Central memory CD8-positive, alpha-beta T cell (primary cell): ENCODE measurements at regions not wholly inside any gene's neighbourhood (a gene's known extent, or its start where the extent isn't known, plus 50 kb on each side); places are given as distances from the start of the nearest gene placed in this dataset.
"Not testable (repeated sequence)": the region's sequence is repeated elsewhere in the genome, so short reads cannot be mapped to it uniquely, and the experiment has no call there.

Source experiments
- ATAC-seq: fragments of 150-1000 bp; cut with Tn5 transposase; replicated peaks from 2 replicates; pipeline ENCODE4 v1.10.0; 2022; ENCODE audit warnings: mild to moderate bottlenecking, moderate FRiP score, moderate number of reproducible peaks; ENCODE audit not compliant: poor library complexity, severe bottlenecking; ENCODE audit errors: extremely low read depth
- DNase-seq, 2 donors: peaks; one replicate each; pipeline ENCODE4 v3.0.0; 2021; ENCODE audit warnings: low spot score in 2 of 2
- H3K27ac Mint-ChIP-seq: one replicate; pipeline ENCODE4 v1.8.0; 2022; ENCODE audit warnings: low read depth, mild to moderate bottlenecking, moderate library complexity, mixed read lengths
- H3K27me3 Mint-ChIP-seq: one replicate; pipeline ENCODE4 v1.8.0; 2022; ENCODE audit warnings: mixed read lengths
- H3K36me3 Mint-ChIP-seq: one replicate; pipeline ENCODE4 v1.8.0; 2022; ENCODE audit warnings: mild to moderate bottlenecking, moderate library complexity, mixed read lengths; ENCODE audit not compliant: insufficient read depth
- H3K4me1 Mint-ChIP-seq: one replicate; pipeline ENCODE4 v1.8.0; 2022; ENCODE audit warnings: mixed read lengths
- H3K4me3 Mint-ChIP-seq: one replicate; pipeline ENCODE4 v1.8.0; 2022; ENCODE audit warnings: mild to moderate bottlenecking, moderate library complexity, mixed read lengths
- H3K9me3 Mint-ChIP-seq: one replicate; pipeline ENCODE4 v1.8.0; 2022; ENCODE audit warnings: mixed read lengths

- no peak overlapping the region for H3K4me3 Mint-ChIP-seq
- H3K27me3 Mint-ChIP-seq, result peaks cover 9% of the 10 kb centered on the region
- no peaks in the 10 kb centered on the region for H3K9me3 Mint-ChIP-seq
- ATAC-seq, result no peak
- DNase-seq, result no peak
- no peak overlapping the region for H3K27ac Mint-ChIP-seq
- H3K4me1 Mint-ChIP-seq, result no peaks in the 10 kb centered on the region
- no peaks in the 10 kb centered on the region for H3K36me3 Mint-ChIP-seq
Measured at GRCh38 chr10:33974976-33975478, 640.6 kb upstream of the NRP1 start.

DNA sequence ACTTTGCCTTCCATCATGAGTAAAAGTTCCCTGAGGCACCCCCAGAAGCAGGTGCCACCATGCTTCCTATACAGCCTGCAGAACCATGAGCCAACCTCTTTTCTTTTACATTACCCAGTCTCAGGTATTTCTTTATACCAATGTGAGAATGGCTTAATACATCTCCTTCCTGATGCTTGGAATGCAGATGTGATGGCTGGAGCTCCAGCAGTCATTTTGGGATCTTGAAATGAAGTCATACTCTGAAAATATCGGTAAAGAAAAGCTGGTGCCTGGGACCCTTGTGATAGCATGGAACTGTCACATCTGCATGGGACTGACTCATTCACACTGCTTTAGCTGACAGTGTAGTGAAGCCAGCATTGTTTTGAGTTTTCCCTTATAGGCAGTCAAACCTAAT is 634.5 kb upstream of the NRP1 start:
- ATAC-seq, result no peak
- Mint-ChIP-seq H3K27me3 (peaks cover 9% of the 10 kb centered on the region), H3K36me3 (no peaks in the 10 kb centered on the region)

DNA sequence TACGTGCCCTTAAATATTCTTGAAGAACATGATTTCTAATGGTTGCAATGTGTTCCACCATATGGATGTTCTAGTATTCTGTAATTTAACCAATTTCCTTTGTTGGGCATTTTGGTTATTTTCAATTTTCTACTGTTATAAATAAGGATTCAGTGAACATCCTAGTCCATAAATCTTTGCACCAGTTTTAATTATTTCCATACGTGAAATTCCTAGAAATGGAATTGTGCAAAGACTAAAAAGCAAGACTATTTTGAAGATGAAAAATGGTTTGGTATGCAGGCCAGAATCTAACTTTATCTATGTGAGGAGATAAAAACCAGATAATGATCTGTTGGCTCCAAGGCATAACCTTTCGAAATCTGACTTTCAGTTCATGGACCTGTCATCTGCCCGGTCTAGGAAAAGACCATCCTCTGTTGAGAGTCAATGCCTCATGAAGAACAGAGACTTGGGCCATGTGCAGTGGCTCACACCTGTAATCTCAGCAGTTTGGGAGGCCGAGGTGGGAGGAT is 633.2 kb upstream of the NRP1 start:
- H3K27me3 Mint-ChIP-seq, result peaks cover 9% of the 10 kb centered on the region
- no peak for ATAC-seq
- H3K36me3 Mint-ChIP-seq, result no peaks in the 10 kb centered on the region
- H3K4me1 Mint-ChIP-seq, result no peaks in the 10 kb centered on the region
- H3K4me3 Mint-ChIP-seq, result no peak overlapping the region
- H3K27ac Mint-ChIP-seq, result no peak overlapping the region
- no peak for DNase-seq
- peaks cover 11% of the 10 kb centered on the region for H3K9me3 Mint-ChIP-seq

More for the DNA sequence above, 634.5 kb upstream of the NRP1 start:
- Mint-ChIP-seq H3K4me3 (no peak overlapping the region), H3K4me1 (no peaks in the 10 kb centered on the region), H3K9me3 (peaks cover 11% of the 10 kb centered on the region), H3K27ac (no peak overlapping the region)
- no peak for DNase-seq

GRCh38 chr10:33966946-33967345 is 632.5 kb upstream of the NRP1 start:
- no peaks in the 10 kb centered on the region for H3K36me3 Mint-ChIP-seq
- peaks cover 11% of the 10 kb centered on the region for H3K9me3 Mint-ChIP-seq
- ATAC-seq (no peak), DNase-seq (no peak)
- H3K27ac Mint-ChIP-seq, result no peak overlapping the region
- H3K27me3 Mint-ChIP-seq, result peaks cover 8% of the 10 kb centered on the region
- no peak overlapping the region for H3K4me3 Mint-ChIP-seq
- no peaks in the 10 kb centered on the region for H3K4me1 Mint-ChIP-seq

GRCh38 chr10:33965795-33966581 is 631.5 kb upstream of the NRP1 start:
- Mint-ChIP-seq H3K27me3 (no peaks in the 10 kb centered on the region), H3K4me1 (no peaks in the 10 kb centered on the region), H3K27ac (no peak overlapping the region), H3K36me3 (no peaks in the 10 kb centered on the region), H3K9me3 (peaks cover 11% of the 10 kb centered on the region), H3K4me3 (no peak overlapping the region)
- DNase-seq, result no peak
- no peak for ATAC-seq

DNA sequence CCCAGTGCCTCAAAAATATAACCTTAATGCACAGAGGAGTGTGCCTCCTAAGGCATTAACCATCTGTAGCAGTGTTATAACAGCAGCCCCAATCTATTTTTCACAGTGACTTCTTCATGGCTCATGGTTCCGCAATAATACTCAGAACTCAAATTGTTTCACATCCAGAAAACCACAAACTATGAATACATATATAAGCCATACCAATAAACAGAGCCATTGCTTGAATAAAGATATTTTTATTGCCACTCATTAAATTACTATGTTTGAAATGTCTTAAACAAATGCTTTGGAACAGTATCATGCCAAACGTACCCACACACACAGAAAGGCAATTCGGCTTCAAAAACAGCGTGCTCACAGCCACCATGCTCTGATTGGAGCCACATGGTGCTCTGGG is 629.3 kb upstream of the NRP1 start:
- Mint-ChIP-seq H3K4me1 (no peaks in the 10 kb centered on the region), H3K36me3 (no peaks in the 10 kb centered on the region), H3K27ac (no peak overlapping the region), H3K27me3 (no peaks in the 10 kb centered on the region), H3K9me3 (peaks cover 5% of the 10 kb centered on the region), H3K4me3 (no peak overlapping the region)
- no peak for DNase-seq
- ATAC-seq, result no peak

DNA sequence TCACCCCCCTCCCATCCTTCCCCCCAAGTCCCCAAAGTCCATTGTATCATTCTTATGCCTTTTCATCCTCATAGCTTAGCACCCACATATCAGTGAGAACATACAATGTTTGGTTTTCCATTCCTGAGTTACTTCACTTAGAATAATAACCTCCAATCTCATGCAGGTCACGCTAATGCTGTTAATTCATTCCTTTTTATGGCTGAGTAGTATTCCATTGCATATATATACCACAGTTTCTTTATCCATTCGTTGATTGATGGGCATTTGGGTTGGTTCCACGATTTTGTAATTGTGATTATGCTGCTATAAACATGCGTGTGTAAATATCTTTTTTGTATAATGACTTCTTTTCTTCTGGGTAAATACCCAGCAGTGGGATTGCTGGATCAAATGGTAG is 621.9 kb upstream of the NRP1 start:
- H3K9me3 Mint-ChIP-seq, H3K36me3 Mint-ChIP-seq, ATAC-seq, DNase-seq, H3K27me3 Mint-ChIP-seq, H3K4me1 Mint-ChIP-seq, H3K27ac Mint-ChIP-seq, H3K4me3 Mint-ChIP-seq: not testable (repeated sequence)

DNA sequence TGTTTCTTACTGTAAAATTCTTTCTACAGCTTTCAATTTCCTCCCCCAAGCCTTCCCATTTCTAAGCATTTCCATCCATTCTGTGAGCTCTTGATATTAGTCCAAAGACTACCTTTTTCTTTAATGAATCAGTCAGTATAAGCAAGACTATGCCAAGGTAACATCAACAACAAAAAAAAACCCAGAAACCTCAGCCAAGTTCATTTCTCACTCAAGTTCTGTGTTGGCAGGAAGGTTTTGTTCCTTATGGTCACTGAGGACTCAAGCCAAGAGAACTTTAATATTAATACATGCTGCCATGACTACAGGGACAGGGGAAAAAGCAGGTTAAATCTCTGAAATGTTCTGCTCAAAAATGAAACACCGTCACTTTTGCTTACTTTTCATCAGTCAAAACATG is 621.2 kb upstream of the NRP1 start:
- H3K36me3 Mint-ChIP-seq, result peaks cover 1% of the 10 kb centered on the region
- no peak overlapping the region for H3K4me3 Mint-ChIP-seq
- no peak for ATAC-seq
- no peaks in the 10 kb centered on the region for H3K4me1 Mint-ChIP-seq
- no peaks in the 10 kb centered on the region for H3K27me3 Mint-ChIP-seq
- DNase-seq, result no peak
- no peak overlapping the region for H3K27ac Mint-ChIP-seq
- peaks cover 5% of the 10 kb centered on the region for H3K9me3 Mint-ChIP-seq

DNA sequence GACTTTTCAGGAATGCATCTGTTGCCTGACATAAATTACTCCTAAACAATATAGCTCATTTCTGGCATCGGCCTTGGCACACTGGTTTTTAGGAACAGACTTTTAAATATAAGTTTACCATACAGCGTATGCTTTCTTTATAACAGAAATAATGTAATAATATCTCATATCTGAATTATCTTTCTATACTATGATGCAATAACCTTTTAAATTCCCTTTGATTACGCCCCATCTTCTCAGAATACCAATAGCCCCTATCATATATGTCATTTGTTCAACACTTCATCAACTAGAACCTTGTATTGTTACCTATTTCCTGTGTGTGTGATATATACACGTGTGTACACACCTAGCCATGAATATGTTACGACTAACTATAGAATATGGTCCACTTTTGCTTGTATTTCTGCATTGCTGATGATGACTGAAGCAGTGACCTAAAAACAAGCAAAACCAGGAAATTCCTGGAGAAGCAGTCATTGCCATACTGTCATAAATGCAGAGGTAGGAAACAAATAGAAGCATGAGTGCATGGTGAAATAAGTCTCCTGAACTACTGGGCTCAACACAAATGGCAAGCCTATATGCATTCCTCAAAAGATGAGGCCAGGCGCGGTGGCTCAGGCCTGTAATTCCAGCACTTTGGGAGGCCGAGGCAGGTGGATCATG is 618.4 kb upstream of the NRP1 start:
- Mint-ChIP-seq H3K27me3 (no peaks in the 10 kb centered on the region), H3K4me3 (no peak overlapping the region), H3K9me3 (peaks cover 9% of the 10 kb centered on the region), H3K27ac (no peak overlapping the region), H3K36me3 (peaks cover 1% of the 10 kb centered on the region), H3K4me1 (no peaks in the 10 kb centered on the region)
- no peak for DNase-seq
- ATAC-seq, result no peak

DNA sequence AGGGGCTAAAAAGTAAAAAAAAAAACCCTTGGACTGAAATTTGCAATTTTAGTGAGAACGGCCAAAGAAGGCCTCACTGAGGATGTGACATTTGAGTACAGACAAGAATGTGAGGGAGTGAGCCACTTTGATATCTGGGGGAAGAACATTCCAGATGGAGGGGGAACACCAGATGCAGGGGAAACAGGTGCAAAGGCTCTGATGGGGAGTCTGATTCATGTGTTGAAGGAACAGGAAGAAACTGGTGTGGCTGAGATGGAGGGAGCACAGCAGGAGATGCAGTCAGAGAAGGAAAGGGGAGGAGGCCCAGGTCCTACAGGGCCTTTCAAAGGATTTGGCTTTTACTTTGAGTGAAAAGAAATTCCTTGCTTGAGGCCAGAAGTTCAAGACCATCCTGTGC is 615.7 kb upstream of the NRP1 start:
- Mint-ChIP-seq H3K36me3 (peaks cover 1% of the 10 kb centered on the region), H3K4me3 (no peak overlapping the region), H3K4me1 (no peaks in the 10 kb centered on the region), H3K27ac (no peak overlapping the region), H3K27me3 (no peaks in the 10 kb centered on the region), H3K9me3 (peaks cover 9% of the 10 kb centered on the region)
- ATAC-seq (no peak), DNase-seq (no peak)

DNA sequence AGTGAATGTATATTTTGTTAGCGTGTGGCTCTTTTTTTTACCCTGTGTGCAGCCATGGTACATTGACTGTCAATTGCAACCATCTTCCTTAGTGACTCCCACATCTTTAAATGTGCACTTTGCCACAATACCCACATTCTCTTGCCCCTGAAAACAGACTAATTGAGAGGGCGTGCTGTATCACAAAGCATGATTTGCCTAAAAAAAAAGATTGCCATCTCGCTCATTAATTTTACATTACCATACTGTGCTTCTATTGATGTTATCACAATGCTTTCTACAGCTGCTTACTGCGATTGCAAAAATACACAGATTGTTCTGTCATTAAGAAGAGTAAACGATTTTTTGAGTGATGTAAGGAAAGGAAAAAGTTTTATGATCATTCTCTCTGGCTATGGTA is 613.1 kb upstream of the NRP1 start:
- Mint-ChIP-seq H3K4me1 (no peaks in the 10 kb centered on the region), H3K9me3 (peaks cover 15% of the 10 kb centered on the region), H3K36me3 (no peaks in the 10 kb centered on the region), H3K27ac (no peak overlapping the region), H3K27me3 (no peaks in the 10 kb centered on the region), H3K4me3 (no peak overlapping the region)
- DNase-seq (no peak), ATAC-seq (no peak)

DNA sequence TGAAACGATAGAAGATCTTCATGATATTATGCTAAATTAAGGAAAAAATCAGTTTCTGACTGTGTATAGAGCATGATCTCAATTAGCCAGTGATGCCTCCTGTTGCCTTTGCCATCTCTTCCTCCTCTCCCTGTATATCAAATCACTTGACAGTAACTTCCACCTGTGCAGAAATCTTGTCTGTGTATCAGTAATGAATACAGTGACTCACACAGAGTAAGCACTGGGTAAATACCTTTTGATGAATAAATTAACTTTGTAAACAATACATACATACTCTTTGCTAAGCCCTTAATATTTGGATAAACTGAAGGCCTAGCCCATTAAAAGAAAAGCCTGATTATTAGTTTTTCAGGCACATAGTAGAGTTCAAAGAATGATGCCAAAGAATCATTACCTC is 610.6 kb upstream of the NRP1 start:
- Mint-ChIP-seq H3K9me3 (peaks cover 7% of the 10 kb centered on the region), H3K27me3 (no peaks in the 10 kb centered on the region), H3K36me3 (no peaks in the 10 kb centered on the region), H3K27ac (no peak overlapping the region), H3K4me3 (no peak overlapping the region), H3K4me1 (no peaks in the 10 kb centered on the region)
- no peak for ATAC-seq
- no peak for DNase-seq

DNA sequence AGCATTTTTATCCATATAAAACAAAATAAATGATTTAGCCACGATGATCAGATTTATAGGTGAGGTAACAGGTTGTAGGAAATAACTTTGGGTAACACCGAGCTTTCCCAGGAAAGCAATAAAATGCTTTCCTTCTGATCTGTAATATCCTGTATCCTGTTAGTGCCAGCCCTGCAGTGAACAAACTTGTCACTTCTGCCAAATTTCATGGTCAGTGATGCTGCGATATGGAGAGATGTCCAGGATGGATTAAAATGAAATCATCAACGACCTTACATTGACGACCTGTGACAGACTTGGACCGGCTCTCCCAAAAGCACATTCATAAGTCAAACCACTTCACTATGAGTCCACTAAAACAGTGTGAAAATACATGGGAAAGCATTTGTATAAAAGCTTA is 608.0 kb upstream of the NRP1 start:
- Mint-ChIP-seq H3K4me3 (no peak overlapping the region), H3K9me3 (peaks cover 6% of the 10 kb centered on the region), H3K4me1 (no peaks in the 10 kb centered on the region), H3K27ac (no peak overlapping the region), H3K36me3 (no peaks in the 10 kb centered on the region), H3K27me3 (no peaks in the 10 kb centered on the region)
- ATAC-seq, result no peak
- DNase-seq, result no peak
